Activated T-cell treated with anti-CD3 and anti-CD28 coated beads, Interleukin-2, amount 50 U/mL, for 72 hours (primary cell): ENCODE measurements at regions not wholly inside any gene's neighbourhood (a gene's known extent, or its start where the extent isn't known, plus 50 kb on each side); places are given as distances from the start of the nearest gene placed in this dataset.

ENCODE experiments used
- ATAC-seq, 2 donors: fragments of 150-1000 bp; cut with Tn5 transposase; replicated peaks in 1 of 2; 2 replicates each; pipeline ENCODE4 v1.10.0; 2021; ENCODE audit warnings: moderate library complexity in 2 of 2, mild to moderate bottlenecking in 1 of 2
- DNase-seq, 2 donors: peaks; one replicate each; pipeline ENCODE4 v3.0.0; 2021 to 2022; ENCODE audit warnings: mixed read lengths in 1 of 2
- H3K27ac Mint-ChIP-seq: one replicate; pipeline ENCODE4 v1.8.0; 2022; ENCODE audit warnings: mild to moderate bottlenecking, moderate library complexity, mixed read lengths
- H3K27me3 Mint-ChIP-seq: one replicate; pipeline ENCODE4 v1.8.0; 2022; ENCODE audit warnings: low read depth, mixed read lengths
- H3K36me3 Mint-ChIP-seq, 2 donors: one replicate each; pipeline ENCODE4 v1.8.0; 2022; ENCODE audit warnings: mixed read lengths in 2 of 2, mild to moderate bottlenecking in 1 of 2; ENCODE audit not compliant: insufficient read depth in 2 of 2
- H3K4me1 Mint-ChIP-seq: one replicate; pipeline ENCODE4 v1.8.0; 2022; ENCODE audit warnings: low read depth, mixed read lengths
- H3K4me3 Mint-ChIP-seq, 2 donors: one replicate each; pipeline ENCODE4 v1.8.0; 2022; ENCODE audit warnings: mild to moderate bottlenecking in 2 of 2, mixed read lengths in 2 of 2, moderate library complexity in 2 of 2
- H3K9me3 Mint-ChIP-seq, 2 donors: one replicate each; pipeline ENCODE4 v1.8.0; 2022; ENCODE audit warnings: mixed read lengths in 2 of 2

DNA sequence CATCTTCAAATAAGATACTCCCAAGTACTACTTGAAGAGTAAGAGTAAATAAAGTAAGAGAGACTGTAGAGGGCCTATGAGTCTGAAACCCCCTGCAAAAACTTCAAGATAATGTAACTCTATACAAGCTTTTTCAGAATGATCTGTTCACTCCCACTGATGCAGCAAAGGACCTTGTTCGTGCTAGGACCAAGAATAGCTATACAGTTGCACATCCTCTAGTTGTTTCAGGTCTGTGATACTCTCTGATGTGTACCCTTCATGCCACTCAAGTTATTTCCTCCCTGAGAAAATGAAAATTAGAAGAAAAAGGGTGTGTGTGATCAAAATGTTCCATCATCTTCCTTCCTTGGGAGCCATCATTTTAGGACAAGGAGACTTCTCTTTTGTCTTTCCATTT is 204.4 kb downstream of the ALX1 start:
- Mint-ChIP-seq H3K27me3 (no peaks in the 10 kb centered on the region), H3K4me1 (no peaks in the 10 kb centered on the region), H3K27ac (no peak overlapping the region), H3K36me3 (no peaks in the 10 kb centered on the region), H3K4me3 (no peak overlapping the region), H3K9me3 (no peaks in the 10 kb centered on the region)
- DNase-seq (no peak), ATAC-seq (no peak)

DNA sequence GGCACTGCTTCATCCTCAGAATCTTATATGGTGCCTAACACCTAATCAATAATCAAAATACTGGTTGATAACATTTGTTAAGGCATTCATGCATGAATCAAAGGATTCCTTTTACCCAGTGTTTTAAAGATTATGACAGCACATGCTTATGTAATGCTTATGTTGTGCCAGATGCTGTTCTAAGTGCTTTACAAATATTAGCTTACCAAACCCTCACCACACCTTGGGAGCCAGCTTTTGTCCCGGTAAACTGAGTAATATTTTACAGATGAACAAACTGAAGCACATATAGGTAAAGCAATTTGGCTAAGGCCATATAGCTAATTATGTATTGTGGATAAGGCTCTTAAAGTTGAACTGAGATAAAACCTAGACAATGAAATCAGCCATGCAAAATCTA is 209.2 kb downstream of the ALX1 start:
- ATAC-seq, result no peak
- no peaks in the 10 kb centered on the region for H3K36me3 Mint-ChIP-seq
- no peaks in the 10 kb centered on the region for H3K4me1 Mint-ChIP-seq
- H3K27ac Mint-ChIP-seq, result no peak overlapping the region
- no peak for DNase-seq
- H3K4me3 Mint-ChIP-seq, result no peak overlapping the region
- H3K9me3 Mint-ChIP-seq, result peaks cover 2 to 4% of the 10 kb centered on the region in 2 donors
- H3K27me3 Mint-ChIP-seq, result no peaks in the 10 kb centered on the region

DNA sequence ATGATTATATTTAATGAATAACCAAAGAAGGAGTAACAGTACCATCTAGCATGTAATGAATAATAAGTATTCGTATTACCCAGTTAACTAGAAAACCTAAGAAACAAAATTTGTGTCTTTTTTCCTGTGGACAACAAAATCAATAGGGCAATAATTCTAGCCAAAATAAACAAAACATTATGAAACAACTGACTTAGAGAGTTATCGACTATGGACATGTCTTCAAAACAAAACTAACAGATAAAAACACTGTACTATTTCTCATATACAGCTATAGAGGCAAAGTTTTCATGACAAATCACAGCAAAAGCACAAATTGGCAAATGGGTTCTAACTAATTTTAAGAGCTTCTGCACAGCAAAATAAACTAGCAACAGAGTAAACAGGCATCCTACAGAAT is 224.1 kb downstream of the ALX1 start:
- no peaks in the 10 kb centered on the region for H3K27me3 Mint-ChIP-seq
- ATAC-seq (no peak), DNase-seq (no peak)
- no peaks in the 10 kb centered on the region for H3K4me1 Mint-ChIP-seq
- H3K27ac Mint-ChIP-seq, result no peak overlapping the region
- peaks cover 0 to 4% of the 10 kb centered on the region in 2 donors for H3K9me3 Mint-ChIP-seq
- no peak overlapping the region for H3K4me3 Mint-ChIP-seq
- no peaks in the 10 kb centered on the region for H3K36me3 Mint-ChIP-seq

DNA sequence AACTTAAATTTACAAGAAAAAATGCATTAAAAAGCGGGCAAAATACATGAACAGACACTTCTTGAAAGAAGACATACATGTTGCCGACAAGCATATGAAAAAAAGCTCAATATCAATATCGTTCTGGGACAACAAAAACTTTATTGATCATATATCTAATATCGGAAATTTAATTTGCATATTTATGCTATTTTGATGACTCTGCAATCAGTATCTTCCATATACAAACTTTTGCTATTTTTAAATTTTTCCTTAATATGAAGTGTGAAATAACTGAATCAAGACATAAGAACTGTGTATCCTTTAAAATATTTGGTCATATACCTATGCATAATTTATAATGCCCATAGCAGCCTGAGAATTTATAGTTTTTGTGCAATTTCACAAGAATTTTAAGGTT is 224.6 kb downstream of the ALX1 start:
- DNase-seq (no peak), ATAC-seq (no peak)
- no peaks in the 10 kb centered on the region for H3K27me3 Mint-ChIP-seq
- no peaks in the 10 kb centered on the region for H3K36me3 Mint-ChIP-seq
- no peak overlapping the region for H3K4me3 Mint-ChIP-seq
- H3K4me1 Mint-ChIP-seq, result no peaks in the 10 kb centered on the region
- no peak overlapping the region for H3K27ac Mint-ChIP-seq
- peaks cover 0 to 4% of the 10 kb centered on the region in 2 donors for H3K9me3 Mint-ChIP-seq

DNA sequence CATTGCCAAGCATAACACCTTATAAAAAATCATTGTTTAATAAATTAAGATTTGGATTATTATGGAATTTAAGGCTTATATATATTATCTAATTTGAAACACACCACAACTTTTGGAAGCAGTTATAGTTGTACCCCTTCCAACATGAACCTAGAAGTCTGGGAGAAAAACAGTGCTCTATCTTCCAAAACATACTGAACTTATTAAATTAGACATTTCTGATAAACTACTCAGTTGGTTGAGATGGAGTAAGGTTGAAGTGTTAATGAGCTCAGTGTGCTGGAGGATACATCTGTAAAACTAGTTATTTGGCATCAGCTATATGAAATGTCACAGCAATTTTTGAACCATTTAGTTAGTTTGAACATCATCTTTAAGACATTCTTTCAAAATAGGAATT is 227.4 kb downstream of the ALX1 start:
- Mint-ChIP-seq H3K27ac (no peak overlapping the region), H3K27me3 (no peaks in the 10 kb centered on the region), H3K4me1 (no peaks in the 10 kb centered on the region), H3K36me3 (no peaks in the 10 kb centered on the region), H3K9me3 (peaks cover 0 to 4% of the 10 kb centered on the region in 2 donors), H3K4me3 (no peak overlapping the region)
- DNase-seq (no peak), ATAC-seq (no peak)

- H3K9me3 Mint-ChIP-seq, result peaks cover 0 to 4% of the 10 kb centered on the region in 2 donors
- no peaks in the 10 kb centered on the region for H3K36me3 Mint-ChIP-seq
- DNase-seq (no peak), ATAC-seq (no peak)
- H3K4me3 Mint-ChIP-seq, result no peak overlapping the region
- no peak overlapping the region for H3K27ac Mint-ChIP-seq
- H3K4me1 Mint-ChIP-seq, result no peaks in the 10 kb centered on the region
- H3K27me3 Mint-ChIP-seq, result no peaks in the 10 kb centered on the region
Measured at GRCh38 chr12:85509081-85509856, 229.2 kb downstream of the ALX1 start.

DNA sequence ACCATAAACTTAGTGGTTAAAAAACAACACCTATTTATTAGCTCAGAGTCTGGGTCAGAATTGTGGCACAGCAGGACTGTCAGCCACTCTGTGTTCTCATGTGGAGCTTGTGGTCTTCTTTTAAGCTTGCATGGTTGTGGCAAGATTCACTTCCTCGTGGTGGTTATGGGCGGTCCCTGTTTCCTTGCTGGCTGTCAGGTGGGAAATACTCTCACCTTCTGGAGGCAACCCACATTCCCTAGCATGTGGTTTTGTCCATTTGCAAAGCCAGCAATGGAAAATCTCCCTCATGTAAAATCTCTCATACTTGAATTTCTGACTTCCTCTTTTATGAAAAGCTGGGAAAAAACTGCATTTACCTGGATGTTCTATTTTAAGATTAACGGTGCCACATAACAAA is 229.8 kb downstream of the ALX1 start:
- H3K9me3 Mint-ChIP-seq, result peaks cover 0 to 4% of the 10 kb centered on the region in 2 donors
- H3K4me3 Mint-ChIP-seq, result no peak overlapping the region
- no peak overlapping the region for H3K27ac Mint-ChIP-seq
- no peaks in the 10 kb centered on the region for H3K4me1 Mint-ChIP-seq
- H3K36me3 Mint-ChIP-seq, result no peaks in the 10 kb centered on the region
- no peak for ATAC-seq
- DNase-seq, result no peak
- H3K27me3 Mint-ChIP-seq, result no peaks in the 10 kb centered on the region

GRCh38 chr12:85516039-85516438 is 236.0 kb downstream of the ALX1 start:
- no peaks in the 10 kb centered on the region for H3K36me3 Mint-ChIP-seq

DNA sequence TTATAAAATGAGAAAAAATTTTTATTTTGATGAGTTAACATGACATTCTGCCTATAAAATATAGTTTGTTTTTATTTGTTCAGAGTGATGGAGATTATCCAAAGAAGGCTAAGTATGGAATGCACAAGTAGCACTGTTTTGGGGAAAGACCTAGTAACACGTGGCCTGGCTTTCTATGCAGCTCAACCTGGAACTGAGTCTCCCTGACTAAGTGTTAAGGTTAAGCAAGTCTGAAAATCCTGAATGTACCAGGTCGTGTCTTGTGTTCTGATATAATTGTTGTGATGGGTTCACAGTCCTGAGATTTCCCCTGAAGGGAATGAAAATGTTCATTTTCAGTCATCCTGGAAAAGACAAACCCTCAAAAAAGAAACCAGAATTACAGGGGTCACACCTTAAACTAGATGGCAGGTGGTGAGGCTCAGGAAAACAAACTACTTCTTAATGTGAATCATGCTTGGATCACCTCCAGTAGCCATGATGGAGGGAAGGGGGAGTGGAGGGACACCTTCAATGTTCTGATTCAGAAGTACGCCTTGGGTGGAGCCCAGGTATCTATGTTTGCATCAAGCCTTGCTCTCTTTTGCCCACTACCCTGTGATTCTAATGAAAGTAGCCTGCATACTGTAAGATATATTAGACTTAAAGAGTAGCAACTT is 236.8 kb downstream of the ALX1 start:
- Mint-ChIP-seq H3K4me1 (no peaks in the 10 kb centered on the region), H3K4me3 (no peak overlapping the region), H3K9me3 (peaks cover 2 to 3% of the 10 kb centered on the region in 2 donors), H3K36me3 (no peaks in the 10 kb centered on the region), H3K27ac (no peak overlapping the region), H3K27me3 (no peaks in the 10 kb centered on the region)
- ATAC-seq, result no peak
- no peak for DNase-seq

More at GRCh38 chr12:85516039-85516438, 236.0 kb downstream of the ALX1 start:
- DNase-seq, result no peak
- no peak overlapping the region for H3K4me3 Mint-ChIP-seq
- no peaks in the 10 kb centered on the region for H3K4me1 Mint-ChIP-seq
- no peaks in the 10 kb centered on the region for H3K9me3 Mint-ChIP-seq
- no peak overlapping the region for H3K27ac Mint-ChIP-seq
- no peak for ATAC-seq
- H3K27me3 Mint-ChIP-seq, result no peaks in the 10 kb centered on the region

GRCh38 chr12:85519163-85519562 is 239.1 kb downstream of the ALX1 start:
- Mint-ChIP-seq H3K27me3 (no peaks in the 10 kb centered on the region), H3K36me3 (no peaks in the 10 kb centered on the region), H3K27ac (no peak overlapping the region)

DNA sequence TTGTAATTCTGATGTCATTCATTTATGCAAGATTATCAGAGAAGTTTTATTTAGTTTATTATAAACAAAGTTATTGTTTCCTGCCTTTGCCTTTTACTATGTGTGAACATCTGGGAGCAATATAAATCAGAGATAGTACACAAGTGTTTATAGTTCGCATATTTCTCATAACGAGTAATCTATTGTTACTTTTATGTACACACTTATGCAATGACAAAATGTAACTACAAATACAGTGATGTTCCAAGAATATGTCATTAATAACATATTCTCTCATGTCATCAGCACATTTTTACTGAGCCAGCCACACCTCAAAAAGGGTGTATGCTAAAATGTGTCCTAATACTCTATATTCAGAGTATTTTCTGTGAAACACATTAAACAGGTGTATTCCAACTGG is 243.2 kb downstream of the ALX1 start:
- Mint-ChIP-seq H3K36me3 (no peaks in the 10 kb centered on the region), H3K4me1 (no peaks in the 10 kb centered on the region), H3K27ac (no peak overlapping the region), H3K9me3 (peaks cover 2 to 11% of the 10 kb centered on the region in 2 donors), H3K4me3 (no peak overlapping the region), H3K27me3 (no peaks in the 10 kb centered on the region)
- ATAC-seq, result no peak
- DNase-seq, result no peak

More at GRCh38 chr12:85519163-85519562, 239.1 kb downstream of the ALX1 start:
- Mint-ChIP-seq H3K4me1 (no peaks in the 10 kb centered on the region), H3K9me3 (peaks cover 2 to 3% of the 10 kb centered on the region in 2 donors), H3K4me3 (no peak overlapping the region)
- DNase-seq (no peak), ATAC-seq (no peak)

DNA sequence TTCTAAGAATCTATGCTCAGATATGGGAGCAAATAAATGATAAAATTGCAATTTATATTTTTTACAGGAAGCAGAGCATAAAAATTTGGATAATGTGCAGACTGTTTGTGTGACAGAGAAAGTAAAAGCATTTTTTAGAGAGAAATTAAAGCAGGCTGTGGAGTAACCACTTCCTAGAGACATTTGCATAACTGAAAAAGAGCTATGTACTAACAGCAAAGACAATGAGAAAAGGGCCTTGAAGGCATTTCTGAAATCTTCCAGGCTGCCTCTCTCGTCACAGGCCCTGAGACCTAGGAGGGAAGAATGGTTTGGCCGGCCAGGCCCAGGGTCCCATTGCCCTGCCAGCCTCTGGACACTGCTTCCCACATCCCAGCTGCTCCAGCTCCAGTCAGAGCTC is 247.2 kb downstream of the ALX1 start:
- DNase-seq, result no peak
- no peaks in the 10 kb centered on the region for H3K36me3 Mint-ChIP-seq
- H3K4me3 Mint-ChIP-seq, result no peak overlapping the region
- no peaks in the 10 kb centered on the region for H3K27me3 Mint-ChIP-seq
- peaks cover 0 to 8% of the 10 kb centered on the region in 2 donors for H3K9me3 Mint-ChIP-seq
- no peak for ATAC-seq
- no peaks in the 10 kb centered on the region for H3K4me1 Mint-ChIP-seq
- no peak overlapping the region for H3K27ac Mint-ChIP-seq

- no peak overlapping the region for H3K27ac Mint-ChIP-seq
Measured at GRCh38 chr12:85529896-85530295, 249.9 kb downstream of the ALX1 start.

DNA sequence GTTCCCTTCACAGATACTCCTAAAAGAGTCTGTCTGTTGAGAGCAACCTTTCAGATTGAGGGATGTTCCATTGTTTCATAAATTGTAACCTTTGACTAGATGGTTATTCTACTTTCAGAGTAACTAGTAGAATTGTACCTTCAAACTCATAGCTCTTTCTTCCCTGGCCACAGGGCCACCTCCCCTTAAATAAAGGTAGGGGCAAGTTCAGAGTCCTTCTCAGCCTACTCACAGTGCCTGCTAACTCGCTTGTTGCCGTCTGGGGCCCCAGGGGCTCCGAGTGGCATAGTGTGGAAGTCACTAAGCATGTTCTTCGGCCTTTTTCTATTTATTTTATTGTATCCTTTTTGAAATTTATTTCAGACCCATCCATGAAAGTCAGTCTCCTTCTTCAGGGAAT is 250.4 kb downstream of the ALX1 start:
- no peak for ATAC-seq
- peaks cover 0 to 6% of the 10 kb centered on the region in 2 donors for H3K9me3 Mint-ChIP-seq
- no peak overlapping the region for H3K4me3 Mint-ChIP-seq
- no peak for DNase-seq
- H3K4me1 Mint-ChIP-seq, result no peaks in the 10 kb centered on the region
- H3K27ac Mint-ChIP-seq, result no peak overlapping the region
- no peaks in the 10 kb centered on the region for H3K36me3 Mint-ChIP-seq
- no peaks in the 10 kb centered on the region for H3K27me3 Mint-ChIP-seq

More at GRCh38 chr12:85529896-85530295, 249.9 kb downstream of the ALX1 start:
- no peak overlapping the region for H3K4me3 Mint-ChIP-seq
- peaks cover 0 to 9% of the 10 kb centered on the region in 2 donors for H3K9me3 Mint-ChIP-seq
- no peaks in the 10 kb centered on the region for H3K27me3 Mint-ChIP-seq
- H3K36me3 Mint-ChIP-seq, result no peaks in the 10 kb centered on the region
- no peaks in the 10 kb centered on the region for H3K4me1 Mint-ChIP-seq
- ATAC-seq (no peak), DNase-seq (no peak)
